Keratinocyte (primary cell): ENCODE measurements at regions not wholly inside any gene's neighbourhood (a gene's known extent, or its start where the extent isn't known, plus 50 kb on each side); places are given as distances from the start of the nearest gene placed in this dataset.

ENCODE experiments used
- DNase-seq: peaks from one replicate; pipeline ENCODE4 v3.0.0-alpha.2; 2011; ENCODE audit warnings: low read depth, missing footprints, low spot score
- FAIRE-seq: peaks from 2 replicates; lab custom pipeline; 2011; peaks lifted over from hg19 to GRCh38; lab: Jason Lieb, UNC
- H2AFZ ChIP-seq: 2 replicates; pipeline ENCODE4 v1.6.0; 2012; ENCODE audit warnings: low read length, control low read depth, inconsistent platforms; ENCODE audit not compliant: control insufficient read depth
- H3K27ac ChIP-seq: 2 replicates; pipeline ENCODE4 v1.5.1; 2011; ENCODE audit warnings: low read length; ENCODE audit not compliant: control insufficient read depth, insufficient read depth
- H3K27me3 ChIP-seq: 3 replicates; pipeline ENCODE4 v1.6.0; 2011; ENCODE audit warnings: low read length; ENCODE audit not compliant: control insufficient read depth, insufficient read depth; ENCODE audit errors: extremely low read depth
- H3K36me3 ChIP-seq, 2 experiments: 2 replicates in 1 of 2; 3 replicates in 1 of 2; pipeline ENCODE4 v1.5.1; 2011; ENCODE audit warnings: low read length in 2 of 2, mild to moderate bottlenecking in 1 of 2; ENCODE audit not compliant: control insufficient read depth in 2 of 2, insufficient read depth in 2 of 2; ENCODE audit errors: extremely low read depth in 1 of 2
- H3K4me1 ChIP-seq: 3 replicates; pipeline ENCODE4 v1.5.1; 2011; ENCODE audit warnings: low read length; ENCODE audit not compliant: control insufficient read depth, insufficient read depth; ENCODE audit errors: extremely low read depth
- H3K4me2 ChIP-seq: 3 replicates; pipeline ENCODE4 v1.6.0; 2011; ENCODE audit warnings: low read depth, low read length; ENCODE audit not compliant: control insufficient read depth, insufficient read depth; ENCODE audit errors: extremely low read depth
- H3K4me3 ChIP-seq, 3 experiments: fragments of 200-600 bp in 1 of 3; sonication (generic) in 1 of 3; 2 replicates in 2 of 3; 3 replicates in 1 of 3; pipeline ENCODE4 v1.5.1; 2011 to 2016; ENCODE audit warnings: low read length in 3 of 3, mild to moderate bottlenecking in 3 of 3, control low read depth in 2 of 3, inconsistent platforms in 1 of 3, low read depth in 1 of 3, mixed read lengths in 1 of 3, mixed run types in 1 of 3, moderate library complexity in 1 of 3; ENCODE audit not compliant: control insufficient read depth in 2 of 3, insufficient read depth in 2 of 3; ENCODE audit errors: extremely low read depth in 1 of 3
- H3K79me2 ChIP-seq: 2 replicates; pipeline ENCODE4 v1.6.0; 2012; ENCODE audit warnings: low read length; ENCODE audit not compliant: control insufficient read depth, insufficient read depth
- H3K9ac ChIP-seq: 3 replicates; pipeline ENCODE4 v1.6.0; 2011; ENCODE audit warnings: low read length; ENCODE audit not compliant: control insufficient read depth, insufficient read depth; ENCODE audit errors: extremely low read depth
- H3K9me1 ChIP-seq: 3 replicates; pipeline ENCODE4 v1.6.0; 2011; ENCODE audit warnings: low read length; ENCODE audit not compliant: control insufficient read depth, insufficient read depth; ENCODE audit errors: extremely low read depth
- H3K9me3 ChIP-seq: 2 replicates; pipeline ENCODE4 v1.5.1; 2012; ENCODE audit warnings: low read depth, low read length; ENCODE audit not compliant: control insufficient read depth
- H4K20me1 ChIP-seq: 3 replicates; pipeline ENCODE4 v1.6.0; 2011; ENCODE audit warnings: low read length; ENCODE audit not compliant: control insufficient read depth, insufficient read depth; ENCODE audit errors: extremely low read depth
- CTCF ChIP-seq, 3 experiments: IDR thresholded peaks in 1 of 3; conservative IDR thresholded peaks in 1 of 3; optimal IDR thresholded peaks in 1 of 3; 2 replicates in 2 of 3; 3 replicates in 1 of 3; pipeline versions ENCODE3 to v1.5.1; 2011; ENCODE audit warnings: low read length in 3 of 3, mild to moderate bottlenecking in 3 of 3, moderate library complexity in 2 of 3, control low read depth in 1 of 3, inconsistent platforms in 1 of 3; ENCODE audit not compliant: insufficient read depth in 2 of 3; ENCODE audit errors: extremely low read depth in 1 of 3
- EZH2 ChIP-seq: IDR thresholded peaks from one replicate; pipeline ENCODE4 v1.6.1; 2012; ENCODE audit warnings: inconsistent platforms, mild to moderate bottlenecking, low read length, moderate library complexity
- dilution Hi-C: fragments of 300-500 bp; cut with MboI; formaldehyde crosslinking; loops from one replicate; pipeline ENCODE4 v1.7.0; 2020; ENCODE audit warnings: low sequenced_read_pairs; ENCODE audit not compliant: extremely low pct_ligation_motif_present

- no peak for TF ChIP-seq CTCF (optimal IDR thresholded peaks at IDR 0.05 in 1 of 3, IDR thresholded peaks at IDR 0.05 in 1 of 3, conservative IDR thresholded peaks at IDR 0.05 in 1 of 3; ENCODE audit: extremely low read depth in 1 of 3, insufficient read depth in 2 of 3, low read length in 3 of 3)
- Histone ChIP-seq H3K9ac (no peak overlapping the region), H4K20me1 (no peaks in the 10 kb centered on the region), H2AFZ (no peak overlapping the region), H3K9me3 (no peaks in the 10 kb centered on the region), H3K79me2 (no peaks in the 10 kb centered on the region), H3K36me3 (no peaks in the 10 kb centered on the region), H3K4me3 (no peak overlapping the region), H3K4me1 (peaks cover 26% of the 10 kb centered on the region), H3K27me3 (no peaks in the 10 kb centered on the region), H3K27ac (no peak overlapping the region), H3K9me1 (no peaks in the 10 kb centered on the region), H3K4me2 (no peak overlapping the region)
- dilution Hi-C loops = no loop called here
- FAIRE-seq (no peak), DNase-seq (no peak)
These were observed 140.0 kb upstream of the CBLB start for GRCh38 chr3:106008766-106009165.

GRCh38 chr3:106010829-106011228 lies 142.0 kb upstream of the CBLB start:
- no peaks in the 10 kb centered on the region for H3K36me3 ChIP-seq
- DNase-seq = no peak
- no peaks in the 10 kb centered on the region for H3K79me2 ChIP-seq
- H3K9ac ChIP-seq = no peak overlapping the region
- FAIRE-seq = no peak
- H3K4me3 ChIP-seq = no peak overlapping the region
- no peak overlapping the region for H3K27ac ChIP-seq
- no peak for TF ChIP-seq CTCF (optimal IDR thresholded peaks at IDR 0.05 in 1 of 3, IDR thresholded peaks at IDR 0.05 in 1 of 3, conservative IDR thresholded peaks at IDR 0.05 in 1 of 3; ENCODE audit: extremely low read depth in 1 of 3, insufficient read depth in 2 of 3, low read length in 3 of 3)
- no peak for TF ChIP-seq EZH2
- no peaks in the 10 kb centered on the region for H4K20me1 ChIP-seq
- H3K27me3 ChIP-seq = no peaks in the 10 kb centered on the region
- no peaks in the 10 kb centered on the region for H3K9me3 ChIP-seq
- H3K4me2 ChIP-seq = no peak overlapping the region
- no peak overlapping the region for H2AFZ ChIP-seq
- dilution Hi-C loops = no loop called here
- H3K4me1 ChIP-seq = peaks cover 21% of the 10 kb centered on the region
- no peaks in the 10 kb centered on the region for H3K9me1 ChIP-seq
